HG03432 (cell line): ENCODE measurements at regions not wholly inside any gene's neighbourhood (a gene's known extent, or its start where the extent isn't known, plus 50 kb on each side); places are given as distances from the start of the nearest gene placed in this dataset.

Experiments
- ATAC-seq: cut with Tn5 transposase; IDR thresholded peaks from one replicate; pipeline ENCODE4 v1.9.1; 2021; ENCODE audit warnings: mild to moderate bottlenecking, moderate library complexity; ENCODE audit not compliant: unreplicated experiment

DNA sequence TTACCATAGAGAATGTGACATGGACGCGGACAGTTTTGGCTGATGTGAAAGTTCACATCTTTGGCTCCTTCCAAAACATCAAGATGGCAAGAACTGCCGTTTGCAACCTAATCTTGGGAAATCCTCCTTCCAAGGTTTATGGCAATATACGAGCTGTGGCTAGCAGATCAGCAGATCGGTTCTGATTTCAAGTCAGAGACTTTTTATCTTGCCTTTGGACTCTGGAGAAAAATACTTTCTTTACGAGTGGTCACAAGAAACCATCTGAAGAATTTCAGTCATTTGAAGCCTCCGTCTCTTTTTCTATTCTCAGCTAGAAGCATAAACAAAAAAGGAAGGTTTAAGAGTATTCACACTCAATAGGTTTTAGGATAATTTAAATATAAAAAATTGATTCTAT, 153.5 kb upstream of the MEIS2 start:
- ATAC-seq: no peak

DNA sequence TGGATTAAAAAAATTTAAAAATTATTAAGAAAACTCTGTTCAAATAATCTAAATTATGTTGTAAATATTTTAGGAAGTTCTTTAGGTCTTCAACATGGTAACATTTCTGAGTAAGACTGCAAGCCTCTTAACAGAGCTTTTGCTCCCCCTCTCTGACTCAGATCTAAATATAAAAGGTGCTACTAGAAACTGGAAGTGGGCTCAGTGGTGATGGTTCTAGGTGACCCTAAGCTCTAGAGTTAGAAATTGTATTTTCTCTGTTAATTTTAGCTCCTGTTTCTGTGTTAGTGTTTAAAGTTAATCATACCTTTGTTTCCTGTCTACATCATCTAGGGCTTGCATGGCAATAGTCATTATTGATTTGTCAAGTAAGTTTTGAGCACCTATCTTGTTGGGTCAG, 159.9 kb upstream of the MEIS2 start:
- no peak for ATAC-seq

DNA sequence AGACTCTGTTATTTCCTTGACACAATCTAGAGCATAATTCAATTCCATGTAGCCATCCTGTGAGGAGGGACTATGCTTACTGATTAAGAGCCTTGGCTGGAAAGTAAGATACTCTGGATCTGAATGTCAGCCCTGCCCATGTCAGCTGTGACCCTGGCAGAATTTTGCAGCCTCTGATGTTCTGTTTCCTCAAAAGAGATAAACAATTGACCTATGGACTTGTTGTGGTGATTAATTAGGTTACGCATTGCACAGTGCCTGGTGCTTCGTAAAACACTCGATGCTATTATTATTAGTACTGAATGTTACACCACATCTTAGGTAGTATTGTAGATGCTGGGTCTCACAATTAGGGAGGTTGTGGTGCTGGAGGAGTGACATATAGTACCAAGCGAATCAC, 161.3 kb upstream of the MEIS2 start:
- no peak for ATAC-seq

DNA sequence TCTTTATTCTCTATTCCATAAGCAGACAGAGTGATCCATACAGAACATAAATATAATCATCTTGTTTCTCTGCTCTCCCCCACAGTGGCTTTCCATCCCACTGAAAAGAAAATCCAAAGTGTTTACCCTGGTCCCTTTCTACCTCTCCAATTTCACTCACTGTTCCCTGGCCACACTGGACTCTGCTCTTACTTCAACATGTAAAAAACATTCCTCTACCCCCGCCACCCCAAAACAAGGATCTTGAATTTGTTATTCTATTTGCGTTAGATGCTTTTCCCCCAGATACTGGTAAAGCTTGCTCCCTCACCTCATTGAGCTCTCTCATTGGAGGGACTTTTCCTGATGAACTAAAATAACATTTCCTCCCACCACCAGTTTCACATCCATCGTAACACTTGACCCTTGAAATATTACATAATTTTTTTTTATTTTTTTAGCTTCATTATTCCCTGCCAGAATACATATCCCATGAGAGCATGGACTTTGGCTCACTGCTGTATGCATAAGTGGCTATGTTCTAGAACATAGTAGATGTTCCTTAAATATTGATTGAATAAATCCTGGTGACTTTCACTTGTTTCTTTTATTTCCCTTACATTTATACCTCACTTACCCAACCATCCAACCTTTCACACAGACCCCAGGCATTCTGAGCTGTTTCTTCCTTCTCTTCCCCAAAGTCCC, 162.7 kb upstream of the MEIS2 start:
- no peak for ATAC-seq

DNA sequence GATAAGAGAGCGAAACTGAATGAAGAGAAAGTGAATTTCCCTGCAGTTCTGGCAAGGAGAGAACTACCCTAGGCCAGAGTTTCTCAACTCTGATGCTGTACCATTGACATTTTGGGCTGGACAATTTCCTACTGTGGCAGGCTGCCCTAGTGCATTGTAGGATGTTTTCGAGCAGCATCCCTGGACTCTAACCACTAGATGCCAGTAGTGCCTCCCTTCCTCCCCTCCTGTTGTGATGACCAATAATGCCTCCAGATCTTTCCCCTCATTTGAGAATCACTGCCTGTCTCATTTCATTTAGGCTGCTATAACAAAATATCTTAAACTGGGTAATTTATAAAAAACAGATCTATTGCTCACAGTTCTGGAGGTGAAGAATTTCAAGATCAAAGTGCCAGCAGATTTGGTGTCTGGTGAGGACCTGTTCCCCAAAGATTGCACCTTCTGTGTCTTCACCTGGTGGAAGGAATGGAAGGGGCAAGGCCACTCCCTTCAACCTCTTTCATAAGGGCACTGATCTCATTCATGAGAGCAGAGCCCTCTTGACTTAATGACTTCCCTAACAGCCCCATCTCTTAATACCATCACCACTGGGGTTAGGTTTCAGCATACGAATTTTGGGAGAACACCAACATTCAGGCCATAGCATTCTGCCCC, 188.9 kb upstream of the MEIS2 start:
- ATAC-seq: no peak

DNA sequence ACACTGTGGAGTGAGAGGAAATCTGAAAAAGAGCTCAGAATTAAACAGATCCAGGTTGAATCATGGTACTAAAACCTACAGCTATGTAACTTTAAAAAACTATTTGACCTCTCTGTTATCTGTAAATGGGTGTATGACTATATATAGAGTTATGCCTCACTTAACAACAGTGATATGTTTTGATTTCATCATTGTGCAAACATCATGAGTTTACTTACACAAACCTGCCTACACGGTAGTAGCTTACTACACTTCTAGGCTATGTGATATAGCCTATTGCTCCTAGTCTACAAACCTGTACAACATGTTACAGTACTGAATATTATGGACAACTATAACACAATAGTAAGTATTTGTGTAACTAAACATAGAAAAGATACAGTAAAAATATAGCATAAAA, 191.6 kb upstream of the MEIS2 start:
- no peak for ATAC-seq

DNA sequence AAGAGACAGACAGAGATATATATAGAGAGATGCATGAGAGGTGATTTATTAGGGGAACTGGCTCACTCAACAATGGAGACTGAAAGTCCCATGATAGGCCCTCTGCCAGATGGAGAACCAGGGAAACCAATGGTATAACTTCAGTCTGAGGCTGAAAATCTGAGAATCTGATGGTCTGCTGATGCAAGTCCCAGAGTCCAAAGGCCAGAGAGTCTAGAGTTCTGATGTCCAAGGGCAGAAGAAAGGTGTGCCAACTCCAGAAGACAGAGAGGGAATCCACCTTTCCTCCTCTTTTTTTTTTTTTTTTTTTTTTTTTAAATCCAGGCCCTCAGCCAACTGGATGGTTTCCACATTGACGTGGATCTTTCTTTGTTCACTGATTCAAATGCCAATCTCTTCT, 197.9 kb upstream of the MEIS2 start:
- ATAC-seq: no peak

DNA sequence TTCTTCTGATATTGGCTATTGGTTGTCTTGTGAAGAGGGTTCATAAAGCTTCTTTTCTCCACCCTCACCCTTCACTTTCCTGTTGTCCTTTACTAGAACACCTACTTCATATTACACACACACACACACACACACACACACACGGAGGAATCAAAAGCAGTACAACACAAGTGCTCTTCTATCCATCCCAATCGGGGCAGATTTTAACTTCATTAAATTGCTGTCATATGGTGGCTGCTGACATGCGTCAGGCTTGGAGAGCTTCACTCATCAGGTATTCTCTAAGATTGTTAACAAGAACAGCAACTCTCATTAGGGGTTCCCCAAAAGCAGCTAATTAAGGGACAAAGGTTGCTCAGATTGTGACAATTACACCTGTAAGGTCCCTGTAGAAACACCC, 239.1 kb upstream of the MEIS2 start:
- ATAC-seq: no peak

DNA sequence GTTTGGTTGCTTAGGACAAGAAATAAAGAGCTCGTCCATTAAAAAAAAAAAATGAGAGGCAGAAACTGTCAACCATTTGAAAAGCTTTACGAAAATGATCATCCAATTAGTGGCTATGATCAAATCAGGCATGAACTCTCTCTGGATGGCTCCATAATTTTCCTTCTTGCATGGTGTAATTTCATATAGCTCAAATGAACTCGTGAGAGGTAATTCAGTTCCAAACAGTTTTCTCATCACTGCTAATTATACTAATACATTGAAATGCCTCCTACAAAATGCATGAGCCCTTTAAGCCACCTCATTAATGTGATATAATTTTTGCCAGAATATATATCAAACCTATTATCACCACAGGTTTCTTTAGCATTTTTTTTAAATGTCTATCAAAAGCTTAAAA, 239.5 kb upstream of the MEIS2 start:
- ATAC-seq: no peak

DNA sequence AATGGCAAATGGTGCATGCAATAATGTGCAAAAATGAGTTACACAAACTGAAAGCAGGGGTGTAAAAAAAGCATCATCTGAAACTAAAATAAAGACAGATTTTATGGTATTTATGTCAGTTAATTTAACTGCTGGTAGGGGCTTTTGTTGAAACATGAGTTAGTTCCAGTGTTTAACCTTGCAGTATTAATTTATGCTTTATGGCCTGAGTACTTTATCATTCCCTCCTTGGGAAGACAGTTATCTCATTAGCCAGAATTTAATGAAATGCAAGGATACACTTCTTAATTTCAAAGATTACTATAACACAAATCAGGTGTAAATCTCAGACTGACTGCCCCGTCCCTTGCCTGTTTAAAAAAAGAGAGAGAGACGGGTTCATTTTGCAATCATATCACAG, 240.1 kb upstream of the MEIS2 start:
- ATAC-seq: no peak

DNA sequence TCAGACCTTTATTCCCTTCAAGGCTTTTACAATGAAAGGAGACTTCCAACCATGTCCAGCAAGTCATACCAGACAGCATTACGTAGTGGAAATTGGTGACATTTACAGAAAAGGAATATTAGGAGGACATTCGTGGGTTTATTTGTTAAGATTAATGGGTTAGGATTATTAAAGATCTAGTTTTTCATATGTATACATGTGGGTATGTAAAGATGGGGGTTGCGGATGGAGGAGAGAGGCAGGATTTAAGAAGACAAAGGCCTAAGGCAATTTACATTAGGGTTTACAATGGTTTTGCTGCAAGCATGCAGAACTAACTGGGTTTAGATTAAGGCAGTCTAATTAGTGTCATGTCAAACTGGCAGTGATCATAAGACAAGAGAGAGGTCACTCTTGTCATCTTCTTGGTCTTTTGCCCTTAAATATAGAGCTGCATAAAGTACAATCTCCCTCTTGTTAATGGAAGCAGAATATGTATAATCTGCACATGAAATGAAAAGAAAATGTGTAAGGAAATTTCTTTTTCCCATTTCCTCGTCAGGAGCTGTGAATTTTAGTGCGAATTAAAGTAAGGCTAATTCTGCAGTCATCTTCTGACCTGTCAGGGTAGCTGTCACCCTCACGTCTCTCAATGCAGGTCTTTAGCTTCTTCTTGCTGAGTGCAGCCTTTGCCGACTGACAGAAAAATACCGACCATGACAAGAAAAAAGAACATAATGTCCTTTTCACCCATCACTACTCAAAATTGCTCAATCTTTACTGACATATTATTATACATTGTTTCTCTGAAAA, 258.9 kb upstream of the MEIS2 start:
- ATAC-seq: no peak

DNA sequence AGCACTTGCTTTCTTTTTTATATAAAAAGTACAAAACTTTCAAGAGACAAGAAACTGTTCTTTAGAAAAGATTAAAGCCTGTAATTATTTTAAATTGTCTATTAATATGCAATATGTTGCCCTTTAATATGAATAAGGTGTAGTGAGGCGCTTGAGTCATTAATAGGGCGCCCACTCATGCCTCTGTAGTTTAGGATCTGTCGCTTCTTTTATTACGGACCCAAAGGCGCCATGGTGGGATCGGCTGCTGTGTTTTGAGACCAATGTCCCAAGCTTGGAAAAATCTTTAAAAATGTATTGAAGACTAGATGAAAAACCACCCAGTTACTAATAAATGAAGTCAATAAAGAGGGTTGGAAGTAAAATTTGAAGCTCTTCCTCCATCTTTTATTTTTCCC, 259.5 kb upstream of the MEIS2 start:
- no peak for ATAC-seq

DNA sequence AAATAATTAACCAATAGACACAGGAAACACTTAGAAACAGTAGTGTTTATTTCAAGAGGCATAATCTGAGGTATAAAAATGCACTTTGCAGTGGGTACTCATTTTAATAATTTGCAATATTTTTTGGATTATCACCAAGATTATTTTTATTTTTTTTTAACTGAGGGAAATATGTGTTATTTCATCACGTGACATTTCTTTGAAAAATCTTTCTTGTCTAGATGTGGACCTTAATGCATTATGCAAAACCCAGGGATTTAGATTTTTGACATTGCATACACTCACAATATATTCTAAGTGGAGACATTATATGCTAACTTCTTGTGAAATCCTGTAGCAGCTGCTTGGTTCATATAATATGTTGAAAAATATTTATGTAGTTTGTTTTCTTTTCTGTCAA, 260.4 kb upstream of the MEIS2 start:
- no peak for ATAC-seq

DNA sequence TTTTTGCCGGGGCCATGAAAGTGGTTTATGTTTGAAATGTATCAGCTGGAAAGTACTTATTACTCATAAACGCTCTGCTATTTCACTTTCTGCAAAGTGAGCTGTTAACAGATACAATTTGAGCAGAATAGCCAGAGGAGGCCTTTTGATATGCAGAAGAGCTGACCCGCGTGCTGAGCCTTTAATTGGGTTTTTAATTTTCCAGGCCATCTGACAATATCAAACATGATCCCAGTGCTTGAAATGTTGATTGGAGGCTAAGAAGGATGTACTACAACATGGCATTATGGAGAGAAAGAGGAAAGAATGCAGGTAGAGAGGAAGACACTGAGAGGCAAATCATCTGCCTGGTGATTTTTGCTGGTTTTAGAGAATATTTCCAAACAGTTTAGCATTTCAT, 261.3 kb upstream of the MEIS2 start:
- no peak for ATAC-seq

DNA sequence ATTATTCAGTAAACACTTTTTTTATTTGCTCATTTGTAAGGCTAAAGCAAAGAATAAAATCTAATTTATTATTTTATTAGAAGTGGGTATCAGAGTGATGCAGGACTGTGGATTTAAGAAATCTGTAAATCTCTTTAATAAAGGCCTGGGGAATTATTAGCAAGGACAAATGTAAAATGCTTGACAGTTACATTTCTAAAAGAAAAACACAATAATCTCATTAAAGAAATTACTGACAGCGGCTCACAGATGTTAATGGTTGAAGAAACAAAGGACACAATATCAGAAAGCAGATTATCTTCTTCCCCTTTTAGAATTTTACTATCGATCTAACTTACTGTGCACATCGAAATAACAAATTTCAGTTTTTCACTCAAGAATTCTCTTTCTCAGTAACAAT, 262.1 kb upstream of the MEIS2 start:
- no peak for ATAC-seq

DNA sequence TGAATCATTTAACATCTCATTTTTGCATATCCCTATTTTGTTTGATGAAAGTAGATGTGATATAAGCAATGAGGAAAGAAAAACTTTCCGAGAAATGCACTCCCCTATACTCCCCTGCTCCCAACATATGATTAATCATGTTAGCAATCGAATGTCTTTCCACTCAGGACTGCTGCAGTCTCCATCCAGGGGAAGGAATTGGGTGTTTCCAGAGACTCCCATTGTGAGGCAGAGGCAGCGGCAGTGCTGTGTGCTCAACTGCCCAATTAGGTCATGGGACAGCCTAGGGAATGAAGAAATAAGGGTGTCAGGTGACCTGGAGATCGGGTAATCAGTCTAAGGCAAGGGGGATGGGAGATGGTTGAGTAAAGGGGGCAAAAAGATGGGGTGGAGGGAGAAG, 268.6 kb upstream of the MEIS2 start:
- ATAC-seq: no peak

DNA sequence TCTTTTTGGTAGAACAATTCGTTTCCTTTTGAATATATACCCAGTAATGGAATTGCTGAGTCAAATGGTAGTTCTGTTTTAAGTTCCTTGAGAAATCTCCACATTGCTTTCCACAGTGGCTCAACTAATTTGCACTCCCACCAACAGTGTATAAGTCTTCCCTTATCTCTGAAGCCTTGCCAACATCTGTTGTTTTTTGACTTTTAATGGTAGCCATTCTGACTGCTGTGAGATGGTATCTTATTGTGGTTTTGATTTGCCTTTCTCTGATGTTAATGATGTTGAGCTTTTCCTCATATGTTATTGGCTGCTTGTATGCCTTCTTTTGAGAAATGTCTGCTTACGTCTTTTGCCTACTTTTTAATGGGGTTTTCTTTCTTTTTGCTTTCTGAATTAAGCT, 270.6 kb upstream of the MEIS2 start:
- no peak for ATAC-seq

DNA sequence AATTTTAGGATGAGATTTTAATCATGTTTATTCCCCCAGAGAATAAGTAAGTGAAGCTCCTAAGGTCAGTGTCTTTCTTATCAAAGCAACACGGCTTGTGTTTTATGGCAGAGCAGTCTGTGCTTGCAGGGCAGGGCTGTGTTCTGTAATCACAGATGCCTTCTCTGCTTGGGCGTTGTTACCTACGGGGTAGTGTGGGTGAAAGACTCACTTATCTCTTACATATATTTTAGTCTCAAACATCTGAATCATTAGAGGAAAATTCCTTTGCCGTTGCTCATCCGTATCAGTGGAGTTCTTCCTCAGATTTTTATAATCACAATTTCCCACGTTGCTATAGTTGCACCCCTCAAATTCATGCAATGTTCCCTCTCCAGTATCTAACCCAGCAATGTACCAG, 271.7 kb upstream of the MEIS2 start:
- no peak for ATAC-seq

DNA sequence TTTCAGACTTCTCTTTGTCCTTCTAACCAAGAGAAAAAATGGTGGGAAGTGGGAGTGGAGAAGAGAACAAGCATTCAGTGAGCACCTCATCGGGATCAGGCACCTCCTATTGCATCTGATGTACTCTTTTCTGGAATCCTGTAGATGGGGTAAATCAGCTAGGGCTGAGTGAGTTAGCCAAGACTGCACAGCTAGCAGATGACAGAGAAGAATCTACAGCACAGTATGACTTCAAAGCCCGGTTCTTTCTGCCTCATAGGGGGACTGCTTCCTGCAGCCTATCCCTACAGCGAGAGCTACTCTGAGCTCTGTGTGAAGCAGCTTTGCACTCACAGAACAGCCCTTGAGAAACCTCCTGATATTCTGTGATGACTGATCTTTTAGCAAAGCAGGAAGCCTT, 275.2 kb upstream of the MEIS2 start:
- no peak for ATAC-seq

DNA sequence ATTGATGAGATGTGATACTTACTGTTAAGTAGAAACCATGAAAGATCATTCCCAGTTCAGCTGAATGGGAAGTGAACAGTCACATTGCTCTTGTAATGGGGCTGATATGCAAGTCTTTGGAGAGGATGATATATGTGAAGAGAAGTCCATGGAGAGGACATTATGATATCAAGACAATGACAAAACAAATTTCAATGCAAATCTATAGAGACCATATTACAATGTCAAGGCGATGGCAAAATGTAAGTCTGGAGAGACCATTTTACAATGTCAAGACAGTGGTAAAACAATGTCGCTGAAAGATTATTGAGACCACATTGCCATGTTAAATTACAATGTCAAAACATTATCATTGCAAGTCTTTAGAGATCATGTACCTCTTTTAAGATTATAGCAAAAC, 277.1 kb upstream of the MEIS2 start:
- ATAC-seq: no peak

DNA sequence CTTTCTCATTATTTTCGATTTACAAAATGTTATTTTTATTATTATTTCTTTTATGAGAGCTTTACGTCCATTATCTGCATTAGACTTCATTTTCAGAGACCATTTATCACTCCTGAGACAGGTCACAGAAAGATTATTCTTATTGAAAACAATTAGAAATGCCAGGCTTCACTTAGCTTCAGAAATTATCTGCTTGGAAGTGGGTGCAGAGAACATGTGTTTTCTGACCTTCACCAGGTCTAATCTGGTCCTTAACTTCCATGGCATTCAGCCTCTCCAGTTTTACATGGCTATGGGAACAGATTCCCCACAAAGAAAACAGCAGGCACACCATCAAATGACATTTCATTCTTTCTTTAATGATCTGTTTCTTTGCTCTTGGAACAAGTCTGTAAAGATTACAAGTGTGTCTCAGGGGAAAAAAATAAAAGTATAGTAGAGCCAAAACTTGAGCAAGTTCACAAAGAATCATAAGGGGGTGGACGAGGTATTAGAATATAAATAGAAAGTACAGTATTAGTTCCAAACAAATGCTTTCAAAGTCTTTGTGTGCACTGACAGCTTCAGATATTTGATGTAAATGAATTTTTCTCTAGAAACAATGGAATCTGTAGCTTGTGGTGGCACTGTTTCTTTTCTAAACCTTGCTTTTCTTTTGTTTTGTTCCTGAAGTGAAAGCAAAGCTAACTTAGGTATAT, 294.2 kb upstream of the MEIS2 start:
- ATAC-seq: no peak

DNA sequence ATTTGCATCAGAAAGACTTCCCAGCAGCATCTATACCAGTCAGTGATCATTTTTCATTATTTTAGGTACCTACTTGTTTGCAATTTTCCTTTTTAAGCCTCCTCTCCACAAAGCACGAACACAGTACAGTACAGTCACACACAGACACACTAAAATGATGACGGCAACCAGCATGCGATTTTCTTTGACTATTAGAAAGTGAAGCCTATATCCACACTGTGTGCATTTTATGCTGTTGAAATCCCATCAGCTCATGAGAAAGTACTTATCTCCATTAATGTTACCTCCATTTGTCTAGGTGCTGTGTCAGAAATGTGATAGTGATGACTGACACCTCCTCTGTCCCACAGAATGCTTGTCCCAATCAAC, 294.7 kb upstream of the MEIS2 start:
- no peak for ATAC-seq
